ENCODE measurements at regions not wholly inside any gene's neighbourhood (a gene's known extent, or its start where the extent isn't known, plus 50 kb on each side); places are given as distances from the start of the nearest gene placed in this dataset.

GRCh38 chr12:47394070-47394469, 311.8 kb downstream of the RPAP3 start:
- H3K4me1 Mint-ChIP-seq, result peaks cover 69% of the 10 kb centered on the region
- peak overlapping the region; percentile 64 for H3K4me3 Mint-ChIP-seq
- ATAC-seq (replicated peaks; ENCODE audit: extremely low read depth, poor library complexity, severe bottlenecking) (no peak), DNase-seq (ENCODE audit: low spot score in 2 of 2) (no peak)
- H3K27me3 Mint-ChIP-seq, result no peaks in the 10 kb centered on the region
- peaks cover 4% of the 10 kb centered on the region for H3K9me3 Mint-ChIP-seq
- peak overlapping the region; percentile 99 for H3K27ac Mint-ChIP-seq (ENCODE audit: low read depth)
- peaks cover 9% of the 10 kb centered on the region for H3K36me3 Mint-ChIP-seq (ENCODE audit: insufficient read depth)

- peak overlapping the region; percentile 99 for H3K27ac Mint-ChIP-seq (ENCODE audit: low read depth)
- DNase-seq (ENCODE audit: low spot score in 2 of 2) (no peak), ATAC-seq (replicated peaks; ENCODE audit: extremely low read depth, poor library complexity, severe bottlenecking) (no peak)
- no peaks in the 10 kb centered on the region for H3K27me3 Mint-ChIP-seq
- peaks cover 73% of the 10 kb centered on the region for H3K4me1 Mint-ChIP-seq
- H3K4me3 Mint-ChIP-seq, result no peak overlapping the region
- peaks cover 4% of the 10 kb centered on the region for H3K9me3 Mint-ChIP-seq
- peaks cover 9% of the 10 kb centered on the region for H3K36me3 Mint-ChIP-seq (ENCODE audit: insufficient read depth)
Measured at GRCh38 chr12:47393403-47393790, 312.4 kb downstream of the RPAP3 start.

GRCh38 chr12:47391566-47391965, 311.8 kb upstream of the AMIGO2 start:
- peak; percentile 49 to 81 for DNase-seq (ENCODE audit: low spot score in 2 of 2)
- Mint-ChIP-seq H3K4me1 (peaks cover 68% of the 10 kb centered on the region), H3K9me3 (peaks cover 3% of the 10 kb centered on the region)

GRCh38 chr12:47388712-47389111, 309.0 kb upstream of the AMIGO2 start:
- DNase-seq (ENCODE audit: low spot score in 2 of 2) (no peak), ATAC-seq (replicated peaks; ENCODE audit: extremely low read depth, poor library complexity, severe bottlenecking) (no peak)
- Mint-ChIP-seq H3K27me3 (no peaks in the 10 kb centered on the region), H3K36me3 (ENCODE audit: insufficient read depth) (peaks cover 9% of the 10 kb centered on the region), H3K9me3 (no peaks in the 10 kb centered on the region), H3K4me3 (no peak overlapping the region), H3K27ac (ENCODE audit: low read depth) (peak overlapping the region; percentile 81), H3K4me1 (peaks cover 49% of the 10 kb centered on the region)

More at GRCh38 chr12:47391566-47391965, 311.8 kb upstream of the AMIGO2 start:
- Mint-ChIP-seq H3K4me3 (peak overlapping the region; percentile 57), H3K27ac (ENCODE audit: low read depth) (peak overlapping the region; percentile 99), H3K27me3 (no peaks in the 10 kb centered on the region), H3K36me3 (ENCODE audit: insufficient read depth) (peaks cover 9% of the 10 kb centered on the region)
- ATAC-seq (replicated peaks; ENCODE audit: extremely low read depth, poor library complexity, severe bottlenecking), result peak; percentile 93

- H3K36me3 Mint-ChIP-seq (ENCODE audit: insufficient read depth), result peaks cover 9% of the 10 kb centered on the region
- DNase-seq (ENCODE audit: low spot score in 2 of 2), result no peak
- H3K27ac Mint-ChIP-seq (ENCODE audit: low read depth), result peak overlapping the region; percentile 81
- H3K4me3 Mint-ChIP-seq, result no peak overlapping the region
- peaks cover 47% of the 10 kb centered on the region for H3K4me1 Mint-ChIP-seq
- no peak for ATAC-seq (replicated peaks; ENCODE audit: extremely low read depth, poor library complexity, severe bottlenecking)
- no peaks in the 10 kb centered on the region for H3K9me3 Mint-ChIP-seq
- H3K27me3 Mint-ChIP-seq, result no peaks in the 10 kb centered on the region
Measured at GRCh38 chr12:47387994-47388393, 308.2 kb upstream of the AMIGO2 start.

- no peaks in the 10 kb centered on the region for H3K27me3 Mint-ChIP-seq
- H3K36me3 Mint-ChIP-seq (ENCODE audit: insufficient read depth), result no peaks in the 10 kb centered on the region
- H3K4me1 Mint-ChIP-seq, result peaks cover 31% of the 10 kb centered on the region
- H3K9me3 Mint-ChIP-seq, result no peaks in the 10 kb centered on the region
- no peak for DNase-seq (ENCODE audit: low spot score in 2 of 2)
- no peak for ATAC-seq (replicated peaks; ENCODE audit: extremely low read depth, poor library complexity, severe bottlenecking)
- no peak overlapping the region for H3K4me3 Mint-ChIP-seq
- no peak overlapping the region for H3K27ac Mint-ChIP-seq (ENCODE audit: low read depth)
Measured at GRCh38 chr12:47385653-47386052, 305.9 kb upstream of the AMIGO2 start.

- no peaks in the 10 kb centered on the region for H3K36me3 Mint-ChIP-seq (ENCODE audit: insufficient read depth)
- H3K4me1 Mint-ChIP-seq, result peaks cover 40% of the 10 kb centered on the region
- no peak overlapping the region for H3K27ac Mint-ChIP-seq (ENCODE audit: low read depth)
- H3K27me3 Mint-ChIP-seq, result no peaks in the 10 kb centered on the region
- H3K9me3 Mint-ChIP-seq, result no peaks in the 10 kb centered on the region
- H3K4me3 Mint-ChIP-seq, result no peak overlapping the region
- ATAC-seq (replicated peaks; ENCODE audit: extremely low read depth, poor library complexity, severe bottlenecking), result no peak
- no peak for DNase-seq (ENCODE audit: low spot score in 2 of 2)
Measured at GRCh38 chr12:47383942-47384341, 304.2 kb upstream of the AMIGO2 start.

- H3K4me3 Mint-ChIP-seq, result no peak overlapping the region
- no peaks in the 10 kb centered on the region for H3K27me3 Mint-ChIP-seq
- no peak for DNase-seq (ENCODE audit: low spot score in 2 of 2)
- H3K4me1 Mint-ChIP-seq, result peaks cover 29% of the 10 kb centered on the region
- no peaks in the 10 kb centered on the region for H3K36me3 Mint-ChIP-seq (ENCODE audit: insufficient read depth)
- H3K9me3 Mint-ChIP-seq, result no peaks in the 10 kb centered on the region
- no peak for ATAC-seq (replicated peaks; ENCODE audit: extremely low read depth, poor library complexity, severe bottlenecking)
- H3K27ac Mint-ChIP-seq (ENCODE audit: low read depth), result no peak overlapping the region
Measured at GRCh38 chr12:47382305-47382704, 302.5 kb upstream of the AMIGO2 start.

GRCh38 chr12:47378907-47379306, 299.1 kb upstream of the AMIGO2 start:
- peaks cover 28% of the 10 kb centered on the region for H3K4me1 Mint-ChIP-seq
- H3K4me3 Mint-ChIP-seq, result no peak overlapping the region
- no peak for DNase-seq (ENCODE audit: low spot score in 2 of 2)

GRCh38 chr12:47378222-47378582, 298.4 kb upstream of the AMIGO2 start:
- Mint-ChIP-seq H3K27ac (ENCODE audit: low read depth) (no peak overlapping the region), H3K9me3 (no peaks in the 10 kb centered on the region), H3K36me3 (ENCODE audit: insufficient read depth) (peaks cover 1% of the 10 kb centered on the region), H3K4me1 (peaks cover 30% of the 10 kb centered on the region), H3K27me3 (no peaks in the 10 kb centered on the region), H3K4me3 (no peak overlapping the region)
- DNase-seq (ENCODE audit: low spot score in 2 of 2) (no peak), ATAC-seq (replicated peaks; ENCODE audit: extremely low read depth, poor library complexity, severe bottlenecking) (no peak)

More at GRCh38 chr12:47378907-47379306, 299.1 kb upstream of the AMIGO2 start:
- H3K9me3 Mint-ChIP-seq, result no peaks in the 10 kb centered on the region
- no peak overlapping the region for H3K27ac Mint-ChIP-seq (ENCODE audit: low read depth)
- ATAC-seq (replicated peaks; ENCODE audit: extremely low read depth, poor library complexity, severe bottlenecking), result no peak
- H3K36me3 Mint-ChIP-seq (ENCODE audit: insufficient read depth), result peaks cover 1% of the 10 kb centered on the region
- no peaks in the 10 kb centered on the region for H3K27me3 Mint-ChIP-seq

- DNase-seq (ENCODE audit: low spot score in 2 of 2) (no peak), ATAC-seq (replicated peaks; ENCODE audit: extremely low read depth, poor library complexity, severe bottlenecking) (no peak)
- H3K27me3 Mint-ChIP-seq, result no peaks in the 10 kb centered on the region
- H3K36me3 Mint-ChIP-seq (ENCODE audit: insufficient read depth), result peaks cover 1% of the 10 kb centered on the region
- peaks cover 31% of the 10 kb centered on the region for H3K4me1 Mint-ChIP-seq
- no peaks in the 10 kb centered on the region for H3K9me3 Mint-ChIP-seq
- no peak overlapping the region for H3K4me3 Mint-ChIP-seq
- no peak overlapping the region for H3K27ac Mint-ChIP-seq (ENCODE audit: low read depth)
Measured at GRCh38 chr12:47377414-47378221, 297.9 kb upstream of the AMIGO2 start.

GRCh38 chr12:47376927-47377326, 297.2 kb upstream of the AMIGO2 start:
- Mint-ChIP-seq H3K27me3 (no peaks in the 10 kb centered on the region), H3K36me3 (ENCODE audit: insufficient read depth) (peaks cover 1% of the 10 kb centered on the region), H3K4me3 (no peak overlapping the region), H3K27ac (ENCODE audit: low read depth) (no peak overlapping the region), H3K9me3 (no peaks in the 10 kb centered on the region), H3K4me1 (peaks cover 36% of the 10 kb centered on the region)
- DNase-seq (ENCODE audit: low spot score in 2 of 2) (no peak), ATAC-seq (replicated peaks; ENCODE audit: extremely low read depth, poor library complexity, severe bottlenecking) (no peak)

- no peak for ATAC-seq (replicated peaks; ENCODE audit: extremely low read depth, poor library complexity, severe bottlenecking)
- H3K27ac Mint-ChIP-seq (ENCODE audit: low read depth), result peak overlapping the region; percentile 77
- peaks cover 19% of the 10 kb centered on the region for H3K4me1 Mint-ChIP-seq
- H3K36me3 Mint-ChIP-seq (ENCODE audit: insufficient read depth), result peaks cover 1% of the 10 kb centered on the region
- no peak overlapping the region for H3K4me3 Mint-ChIP-seq
- H3K27me3 Mint-ChIP-seq, result no peaks in the 10 kb centered on the region
- DNase-seq (ENCODE audit: low spot score in 2 of 2), result no peak
- no peaks in the 10 kb centered on the region for H3K9me3 Mint-ChIP-seq
Measured at GRCh38 chr12:47373554-47374150, 293.9 kb upstream of the AMIGO2 start.
